ENCODE measurements at regions not wholly inside any gene's neighbourhood (a gene's known extent, or its start where the extent isn't known, plus 50 kb on each side); places are given as distances from the start of the nearest gene placed in this dataset.

- no peak for TF ChIP-seq CTCF (IDR thresholded peaks at IDR 0.05; ENCODE audit: insufficient read depth, missing control alignments)
- DNase-seq (ENCODE audit: insufficient read length, low spot score) = no peak
- FAIRE-seq = no peak
Observed at GRCh38 chr7:96539471-96539870, 170.2 kb downstream of the SEM1 start.

DNA sequence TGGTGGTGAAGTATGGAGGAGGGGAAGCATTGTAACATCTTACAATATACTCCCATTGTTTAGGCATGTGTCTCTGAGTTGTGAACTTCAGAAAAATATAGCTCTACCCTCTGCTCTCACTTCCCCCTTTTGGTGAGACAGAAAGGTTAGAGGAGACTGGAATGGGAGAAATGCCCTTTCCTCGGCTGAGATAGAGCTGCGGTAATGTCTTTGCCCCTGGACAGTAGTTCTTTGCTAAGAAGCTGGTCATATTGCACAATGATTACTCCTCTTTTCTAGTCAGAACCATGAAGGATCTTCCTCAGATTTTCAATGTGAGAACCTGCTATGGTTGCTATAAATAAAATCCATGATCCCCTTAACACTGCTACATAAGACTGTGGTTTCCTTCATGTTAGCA, 171.0 kb downstream of the SEM1 start:
- DNase-seq (ENCODE audit: insufficient read length, low spot score) = no peak
- no peak for TF ChIP-seq CTCF (IDR thresholded peaks at IDR 0.05; ENCODE audit: insufficient read depth, missing control alignments)
- FAIRE-seq = no peak

- DNase-seq (ENCODE audit: insufficient read length, low spot score) (no peak), FAIRE-seq (no peak)
- no peak for TF ChIP-seq CTCF (IDR thresholded peaks at IDR 0.05; ENCODE audit: insufficient read depth, missing control alignments)
Observed at GRCh38 chr7:96534221-96534620, 175.4 kb downstream of the SEM1 start.

DNA sequence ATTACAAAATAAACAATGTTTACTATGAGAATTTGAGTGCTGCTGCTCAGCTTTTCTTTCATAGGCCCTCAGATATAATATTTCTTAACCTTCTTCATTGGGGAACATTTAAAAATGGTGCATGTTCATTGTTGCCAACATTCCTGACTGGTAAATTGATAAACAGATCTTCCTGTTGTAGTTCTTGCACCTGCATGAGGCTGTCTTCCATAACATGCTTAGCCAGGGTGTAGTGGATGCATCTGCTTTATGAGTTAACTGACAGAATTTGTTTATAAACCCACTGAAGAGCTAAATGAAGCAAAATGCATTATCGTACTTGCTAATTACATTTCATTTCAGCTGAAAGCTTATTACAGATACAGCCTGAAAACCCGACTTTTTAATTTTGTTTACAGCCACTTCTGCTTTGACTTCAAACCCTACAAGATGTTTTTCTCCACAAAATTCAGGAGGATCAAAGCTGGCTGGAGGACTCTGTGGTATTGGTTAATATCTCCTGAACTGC, 177.2 kb downstream of the SEM1 start:
- FAIRE-seq (no peak), DNase-seq (ENCODE audit: insufficient read length, low spot score) (no peak)
- no peak for TF ChIP-seq CTCF (IDR thresholded peaks at IDR 0.05; ENCODE audit: insufficient read depth, missing control alignments)

DNA sequence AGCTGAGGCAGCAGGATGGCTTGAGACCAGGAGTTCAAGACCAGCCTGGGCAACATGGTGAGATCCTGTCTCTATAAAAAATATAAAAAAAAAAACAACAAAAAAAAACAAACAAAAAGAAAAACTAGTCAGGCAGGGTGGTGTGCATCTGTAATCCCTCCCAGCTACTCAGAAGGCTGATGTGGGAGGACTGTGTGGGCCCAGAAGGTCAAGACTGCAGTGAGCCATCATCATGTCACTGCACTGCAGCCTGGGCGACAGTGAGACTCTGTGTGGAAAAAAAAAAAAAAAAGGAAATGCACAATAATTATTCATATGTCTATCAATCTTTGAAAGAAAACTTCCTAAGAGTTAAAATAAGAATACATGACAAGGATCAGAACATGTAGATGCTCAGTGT, 178.3 kb downstream of the SEM1 start:
- no peak for TF ChIP-seq CTCF (IDR thresholded peaks at IDR 0.05; ENCODE audit: insufficient read depth, missing control alignments)
- DNase-seq (ENCODE audit: insufficient read length, low spot score) (no peak), FAIRE-seq (no peak)

DNA sequence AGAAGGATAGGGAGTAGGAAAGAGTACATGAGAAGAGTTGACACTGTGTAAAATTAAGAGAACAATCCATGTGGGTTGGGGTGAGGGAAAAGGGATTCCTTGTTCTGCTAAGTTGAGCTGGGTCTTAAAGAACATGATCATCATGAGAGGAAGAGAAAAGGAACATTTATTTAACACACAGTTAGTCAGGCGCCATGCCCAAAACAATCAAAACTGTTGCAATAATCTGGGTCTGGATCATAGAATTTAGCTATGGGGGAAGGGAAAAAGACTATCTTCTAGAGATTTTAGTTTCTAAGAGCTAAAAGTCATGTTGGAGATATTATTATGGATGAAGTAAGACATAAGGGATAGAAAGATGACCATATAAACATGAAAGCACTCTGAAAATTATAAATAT, 178.9 kb downstream of the SEM1 start:
- DNase-seq (ENCODE audit: insufficient read length, low spot score) = no peak
- no peak for TF ChIP-seq CTCF (IDR thresholded peaks at IDR 0.05; ENCODE audit: insufficient read depth, missing control alignments)
- FAIRE-seq = no peak

- no peak for DNase-seq (ENCODE audit: insufficient read length, low spot score)
- TF ChIP-seq CTCF (IDR thresholded peaks at IDR 0.05; ENCODE audit: insufficient read depth, missing control alignments) = no peak
- FAIRE-seq = no peak
Observed at GRCh38 chr7:96527133-96527827, 182.4 kb downstream of the SEM1 start.
